GM12872 (cell line): ENCODE measurements at regions not wholly inside any gene's neighbourhood (a gene's known extent, or its start where the extent isn't known, plus 50 kb on each side); places are given as distances from the start of the nearest gene placed in this dataset.

ENCODE experiments used
- CTCF ChIP-seq: IDR thresholded peaks from 3 replicates; pipeline ENCODE4 v1.5.1; 2011; ENCODE audit warnings: low read depth, mild to moderate bottlenecking, low read length, moderate library complexity; ENCODE audit not compliant: insufficient read depth

- no peak for TF ChIP-seq CTCF
Observed at GRCh38 chr7:68542831-68543230, 1055.4 kb upstream of the AUTS2 start.

- no peak for TF ChIP-seq CTCF
Observed at GRCh38 chr7:68544851-68545250, 1053.4 kb upstream of the AUTS2 start.

DNA sequence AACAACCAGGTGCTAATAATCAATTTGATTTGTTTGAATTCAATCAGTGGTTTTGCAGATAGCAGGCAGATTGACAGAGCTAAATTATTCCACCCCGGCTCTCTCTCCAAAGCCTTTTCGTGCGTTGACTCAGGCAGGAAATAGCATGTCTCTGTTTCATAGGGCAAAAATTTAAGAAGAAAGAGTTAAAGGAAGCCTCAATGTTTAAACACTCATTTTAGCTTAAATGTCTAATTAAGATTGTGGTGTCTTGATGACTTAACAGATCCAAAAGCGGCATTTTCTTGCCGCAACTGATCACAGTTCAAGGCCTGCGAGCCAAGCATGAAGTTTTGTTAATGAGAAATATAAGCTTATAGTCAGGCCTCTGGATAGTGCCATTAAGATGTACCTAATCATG is 1051.1 kb upstream of the AUTS2 start:
- TF ChIP-seq CTCF, result no peak

DNA sequence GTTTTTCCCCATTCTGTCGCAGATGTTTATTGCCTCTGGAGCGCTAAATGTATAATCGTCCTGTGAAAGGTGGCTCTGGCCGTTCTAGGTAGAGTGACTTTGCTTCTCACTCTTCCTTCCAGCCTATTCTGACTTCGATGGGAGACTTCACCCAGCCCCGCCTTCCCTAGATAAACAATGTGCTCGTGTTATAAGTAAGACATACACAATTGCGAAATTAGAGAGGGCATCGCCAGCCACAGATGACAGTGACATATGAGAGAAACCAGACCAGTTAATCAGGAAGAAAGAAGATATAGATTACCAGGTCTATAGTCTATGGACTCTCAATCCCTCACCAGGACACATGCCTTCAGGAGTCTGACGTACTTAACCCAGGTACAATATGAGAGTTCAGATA is 1050.5 kb upstream of the AUTS2 start:
- no peak for TF ChIP-seq CTCF

GRCh38 chr7:68550027-68550426 is 1048.2 kb upstream of the AUTS2 start:
- no peak for TF ChIP-seq CTCF

DNA sequence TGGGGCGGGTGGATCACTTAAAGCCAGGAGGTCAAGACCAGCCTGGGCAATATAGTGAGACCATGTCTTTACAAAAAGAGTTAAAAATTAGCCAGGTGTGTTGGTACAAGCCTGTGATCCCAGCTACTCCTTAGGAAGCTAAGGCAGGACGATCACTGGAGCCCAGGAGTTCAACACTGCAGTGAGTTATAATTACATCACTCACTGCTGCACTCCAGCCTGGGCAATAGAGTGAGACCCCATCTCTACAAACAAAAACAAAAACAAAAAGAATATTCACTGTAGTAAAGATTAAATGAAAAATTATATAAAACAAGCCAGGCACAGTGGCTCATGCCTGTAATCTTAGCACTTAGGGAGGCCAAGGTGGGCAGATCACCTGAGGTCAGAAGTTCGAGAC is 1047.6 kb upstream of the AUTS2 start:
- TF ChIP-seq CTCF, result no peak

- TF ChIP-seq CTCF, result no peak
Observed at GRCh38 chr7:68556537-68556936, 1041.7 kb upstream of the AUTS2 start.

GRCh38 chr7:68559518-68559917 is 1038.8 kb upstream of the AUTS2 start:
- TF ChIP-seq CTCF, result no peak
